ENCODE measurements at regions not wholly inside any gene's neighbourhood (a gene's known extent, or its start where the extent isn't known, plus 50 kb on each side); places are given as distances from the start of the nearest gene placed in this dataset.

DNA sequence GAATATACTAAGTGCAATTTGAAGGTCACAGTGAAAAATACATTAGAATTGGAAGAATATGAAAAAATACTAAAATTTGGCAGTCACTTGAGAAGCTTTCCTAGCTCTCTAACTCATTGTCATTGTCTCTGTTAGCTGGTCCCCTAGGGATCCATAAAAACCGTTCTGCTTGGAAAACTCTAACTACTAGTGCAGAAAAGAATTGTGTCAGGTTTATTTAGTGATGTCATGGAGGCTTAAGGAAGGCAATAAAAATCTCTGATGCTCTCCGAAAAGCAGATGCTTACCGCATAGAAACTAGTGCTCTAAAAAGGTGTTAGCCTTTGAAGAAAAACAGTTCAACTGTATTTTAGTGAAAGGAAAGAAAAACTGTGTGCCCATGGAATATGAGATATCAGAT, 150.1 kb upstream of the DLGAP1 start:
- TF ChIP-seq, protein P1, sequence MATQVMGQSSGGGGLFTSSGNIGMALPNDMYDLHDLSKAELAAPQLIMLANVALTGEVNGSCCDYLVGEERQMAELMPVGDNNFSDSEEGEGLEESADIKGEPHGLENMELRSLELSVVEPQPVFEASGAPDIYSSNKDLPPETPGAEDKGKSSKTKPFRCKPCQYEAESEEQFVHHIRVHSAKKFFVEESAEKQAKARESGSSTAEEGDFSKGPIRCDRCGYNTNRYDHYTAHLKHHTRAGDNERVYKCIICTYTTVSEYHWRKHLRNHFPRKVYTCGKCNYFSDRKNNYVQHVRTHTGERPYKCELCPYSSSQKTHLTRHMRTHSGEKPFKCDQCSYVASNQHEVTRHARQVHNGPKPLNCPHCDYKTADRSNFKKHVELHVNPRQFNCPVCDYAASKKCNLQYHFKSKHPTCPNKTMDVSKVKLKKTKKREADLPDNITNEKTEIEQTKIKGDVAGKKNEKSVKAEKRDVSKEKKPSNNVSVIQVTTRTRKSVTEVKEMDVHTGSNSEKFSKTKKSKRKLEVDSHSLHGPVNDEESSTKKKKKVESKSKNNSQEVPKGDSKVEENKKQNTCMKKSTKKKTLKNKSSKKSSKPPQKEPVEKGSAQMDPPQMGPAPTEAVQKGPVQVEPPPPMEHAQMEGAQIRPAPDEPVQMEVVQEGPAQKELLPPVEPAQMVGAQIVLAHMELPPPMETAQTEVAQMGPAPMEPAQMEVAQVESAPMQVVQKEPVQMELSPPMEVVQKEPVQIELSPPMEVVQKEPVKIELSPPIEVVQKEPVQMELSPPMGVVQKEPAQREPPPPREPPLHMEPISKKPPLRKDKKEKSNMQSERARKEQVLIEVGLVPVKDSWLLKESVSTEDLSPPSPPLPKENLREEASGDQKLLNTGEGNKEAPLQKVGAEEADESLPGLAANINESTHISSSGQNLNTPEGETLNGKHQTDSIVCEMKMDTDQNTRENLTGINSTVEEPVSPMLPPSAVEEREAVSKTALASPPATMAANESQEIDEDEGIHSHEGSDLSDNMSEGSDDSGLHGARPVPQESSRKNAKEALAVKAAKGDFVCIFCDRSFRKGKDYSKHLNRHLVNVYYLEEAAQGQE (IDR thresholded peaks at IDR 0.05; ENCODE audit: borderline replicate concordance) = no peak
- TF ChIP-seq EZH2 (IDR thresholded peaks at IDR 0.05; ENCODE audit: borderline replicate concordance, insufficient read depth, low read length, poor library complexity, severe bottlenecking) = no peak
- TF ChIP-seq, protein P2, sequence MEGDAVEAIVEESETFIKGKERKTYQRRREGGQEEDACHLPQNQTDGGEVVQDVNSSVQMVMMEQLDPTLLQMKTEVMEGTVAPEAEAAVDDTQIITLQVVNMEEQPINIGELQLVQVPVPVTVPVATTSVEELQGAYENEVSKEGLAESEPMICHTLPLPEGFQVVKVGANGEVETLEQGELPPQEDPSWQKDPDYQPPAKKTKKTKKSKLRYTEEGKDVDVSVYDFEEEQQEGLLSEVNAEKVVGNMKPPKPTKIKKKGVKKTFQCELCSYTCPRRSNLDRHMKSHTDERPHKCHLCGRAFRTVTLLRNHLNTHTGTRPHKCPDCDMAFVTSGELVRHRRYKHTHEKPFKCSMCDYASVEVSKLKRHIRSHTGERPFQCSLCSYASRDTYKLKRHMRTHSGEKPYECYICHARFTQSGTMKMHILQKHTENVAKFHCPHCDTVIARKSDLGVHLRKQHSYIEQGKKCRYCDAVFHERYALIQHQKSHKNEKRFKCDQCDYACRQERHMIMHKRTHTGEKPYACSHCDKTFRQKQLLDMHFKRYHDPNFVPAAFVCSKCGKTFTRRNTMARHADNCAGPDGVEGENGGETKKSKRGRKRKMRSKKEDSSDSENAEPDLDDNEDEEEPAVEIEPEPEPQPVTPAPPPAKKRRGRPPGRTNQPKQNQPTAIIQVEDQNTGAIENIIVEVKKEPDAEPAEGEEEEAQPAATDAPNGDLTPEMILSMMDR (IDR thresholded peaks at IDR 0.05; ENCODE audit: poor library complexity, severe bottlenecking) = no peak
- no peak for TF ChIP-seq POLR2AphosphoS5 (IDR thresholded peaks at IDR 0.05)
- no peak for TF ChIP-seq SMC3 (conservative IDR thresholded peaks at IDR 0.05; ENCODE audit: poor library complexity)
- TF ChIP-seq MXI1 (conservative IDR thresholded peaks at IDR 0.05; ENCODE audit: poor library complexity, severe bottlenecking) = no peak
- no peak for TF ChIP-seq RAD21 (conservative IDR thresholded peaks at IDR 0.05)
- TF ChIP-seq EP300 (conservative IDR thresholded peaks at IDR 0.05; ENCODE audit: poor library complexity, severe bottlenecking) = no peak
- TF ChIP-seq TAF1 (IDR thresholded peaks at IDR 0.05; ENCODE audit: low read depth) = no peak
- no peaks in the 10 kb centered on the region for H3K79me2 ChIP-seq (replicated peaks; ENCODE audit: insufficient read depth, low read length)
- no peak overlapping the region for H3K4me2 ChIP-seq (ENCODE audit: low read length)
- H3K27ac ChIP-seq (ENCODE audit: low read length) = no peak overlapping the region
- H3K27me3 ChIP-seq (ENCODE audit: insufficient read depth, low read depth, low read length) = no peaks in the 10 kb centered on the region
- H3K9me2 ChIP-seq (ENCODE audit: insufficient read depth, low read length) = no peaks in the 10 kb centered on the region
- no peaks in the 10 kb centered on the region for H3K9me3 ChIP-seq (ENCODE audit: low read length)
- H4K20me1 ChIP-seq (ENCODE audit: insufficient read depth) = no peaks in the 10 kb centered on the region
- no peak overlapping the region for H3K9ac ChIP-seq (ENCODE audit: low read length)
- no peaks in the 10 kb centered on the region for H3F3A ChIP-seq (ENCODE audit: insufficient read depth, low read length, poor library complexity, severe bottlenecking)
- H2AFZ ChIP-seq (ENCODE audit: low read depth, low read length) = no peak overlapping the region
- H3K4me3 ChIP-seq (ENCODE audit: low read length) = no peak overlapping the region
- no peaks in the 10 kb centered on the region for H3K36me3 ChIP-seq (ENCODE audit: insufficient read depth, low read length)

DNA sequence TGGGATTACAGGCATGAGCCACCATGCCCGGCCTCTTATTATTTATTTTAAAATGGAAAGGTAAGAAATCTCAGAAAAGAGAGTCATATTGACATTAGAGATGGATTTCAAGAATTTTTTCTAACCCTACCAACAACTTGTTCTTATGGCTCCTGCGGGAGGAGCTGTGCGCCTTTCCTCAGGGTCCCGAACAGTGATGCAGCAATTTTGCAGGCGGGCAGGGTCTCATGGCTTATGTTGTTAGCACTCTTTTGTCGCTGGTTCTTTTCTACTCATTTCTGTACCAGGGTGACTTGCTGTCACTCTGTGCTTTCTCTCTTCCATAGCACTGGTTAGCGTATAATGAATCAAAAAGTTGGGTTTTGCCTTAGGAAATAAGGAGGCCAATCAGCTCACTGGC, 148.8 kb upstream of the DLGAP1 start:
- Histone ChIP-seq H3K27ac (ENCODE audit: low read length) (no peak overlapping the region), H3K79me2 (replicated peaks; ENCODE audit: insufficient read depth, low read length) (no peaks in the 10 kb centered on the region), H4K20me1 (ENCODE audit: insufficient read depth) (no peaks in the 10 kb centered on the region), H3K4me3 (ENCODE audit: low read length) (no peak overlapping the region), H3K9ac (ENCODE audit: low read length) (no peak overlapping the region), H2AFZ (ENCODE audit: low read depth, low read length) (no peak overlapping the region), H3K27me3 (ENCODE audit: insufficient read depth, low read depth, low read length) (no peaks in the 10 kb centered on the region), H3K9me3 (ENCODE audit: low read length) (no peaks in the 10 kb centered on the region), H3K4me2 (ENCODE audit: low read length) (no peak overlapping the region), H3K9me2 (ENCODE audit: insufficient read depth, low read length) (no peaks in the 10 kb centered on the region), H3K36me3 (ENCODE audit: insufficient read depth, low read length) (no peaks in the 10 kb centered on the region), H3F3A (ENCODE audit: insufficient read depth, low read length, poor library complexity, severe bottlenecking) (no peaks in the 10 kb centered on the region)
- no peak for TF ChIP-seq RAD21 (conservative IDR thresholded peaks at IDR 0.05)
- TF ChIP-seq, protein P2 (IDR thresholded peaks at IDR 0.05; ENCODE audit: poor library complexity, severe bottlenecking) = no peak
- TF ChIP-seq MXI1 (conservative IDR thresholded peaks at IDR 0.05; ENCODE audit: poor library complexity, severe bottlenecking) = no peak
- TF ChIP-seq EZH2 (IDR thresholded peaks at IDR 0.05; ENCODE audit: borderline replicate concordance, insufficient read depth, low read length, poor library complexity, severe bottlenecking) = no peak
- no peak for TF ChIP-seq SMC3 (conservative IDR thresholded peaks at IDR 0.05; ENCODE audit: poor library complexity)
- TF ChIP-seq EP300 (conservative IDR thresholded peaks at IDR 0.05; ENCODE audit: poor library complexity, severe bottlenecking) = no peak
- TF ChIP-seq, protein P1 (IDR thresholded peaks at IDR 0.05; ENCODE audit: borderline replicate concordance) = no peak
- no peak for TF ChIP-seq TAF1 (IDR thresholded peaks at IDR 0.05; ENCODE audit: low read depth)
- no peak for TF ChIP-seq POLR2AphosphoS5 (IDR thresholded peaks at IDR 0.05)

Measured in neural cell (in vitro differentiated cells).